NT2/D1 (cell line): ENCODE measurements at regions not wholly inside any gene's neighbourhood (a gene's known extent, or its start where the extent isn't known, plus 50 kb on each side); places are given as distances from the start of the nearest gene placed in this dataset.

Source experiments
- DNase-seq: peaks from one replicate; pipeline ENCODE4 v3.0.0-alpha.2; 2011; ENCODE audit warnings: low read depth, low spot score
- H3K27me3 ChIP-seq: 2 replicates; pipeline ENCODE4 v1.6.0; 2011; ENCODE audit warnings: mild to moderate bottlenecking; ENCODE audit not compliant: insufficient read length, insufficient read depth
- H3K36me3 ChIP-seq: 2 replicates; pipeline ENCODE4 v1.6.1; 2011; ENCODE audit warnings: mild to moderate bottlenecking, low read length, mixed read lengths; ENCODE audit not compliant: insufficient read depth, insufficient read length
- H3K4me1 ChIP-seq: 2 replicates; pipeline ENCODE4 v1.5.1; 2011; ENCODE audit not compliant: insufficient read depth, insufficient read length
- H3K4me3 ChIP-seq: 2 replicates; pipeline ENCODE4 v1.5.1; 2011; ENCODE audit warnings: low read depth; ENCODE audit not compliant: insufficient read length
- H3K9ac ChIP-seq: 2 replicates; pipeline ENCODE4 v1.6.0; 2011; ENCODE audit warnings: low read depth; ENCODE audit not compliant: insufficient read length
- H3K9me3 ChIP-seq: 2 replicates; pipeline ENCODE4 v1.5.1; 2011; ENCODE audit warnings: mild to moderate bottlenecking, low read length; ENCODE audit not compliant: insufficient read depth
- SUZ12 ChIP-seq: IDR thresholded peaks from 2 replicates; pipeline ENCODE4 v1.6.1; 2011; ENCODE audit not compliant: insufficient read length, insufficient read depth; ENCODE audit errors: extremely low read depth
- YY1 ChIP-seq: IDR thresholded peaks from 2 replicates; pipeline ENCODE4 v1.6.1; 2011; ENCODE audit not compliant: insufficient read length, insufficient read depth
- ZNF274 ChIP-seq: IDR thresholded peaks from 2 replicates; pipeline ENCODE4 v1.6.1; 2011; ENCODE audit warnings: mild to moderate bottlenecking, low read depth, low read length

- Histone ChIP-seq H3K9ac (no peak overlapping the region), H3K4me3 (no peak overlapping the region), H3K4me1 (peaks cover 13% of the 10 kb centered on the region), H3K27me3 (peaks cover 10% of the 10 kb centered on the region), H3K9me3 (no peaks in the 10 kb centered on the region), H3K36me3 (no peaks in the 10 kb centered on the region)
- no peak for DNase-seq
- TF ChIP-seq ZNF274 (no peak), YY1 (no peak), SUZ12 (no peak)
Observed at GRCh38 chr18:46340716-46341115, 236.5 kb downstream of the HAUS1 start.

GRCh38 chr18:46341986-46342525, 237.9 kb downstream of the HAUS1 start:
- Histone ChIP-seq H3K4me1 (peaks cover 13% of the 10 kb centered on the region), H3K4me3 (no peak overlapping the region), H3K36me3 (no peaks in the 10 kb centered on the region), H3K27me3 (no peaks in the 10 kb centered on the region), H3K9ac (no peak overlapping the region), H3K9me3 (no peaks in the 10 kb centered on the region)
- TF ChIP-seq SUZ12 (no peak), ZNF274 (no peak), YY1 (no peak)
- DNase-seq = no peak

GRCh38 chr18:46343456-46343855, 239.3 kb downstream of the HAUS1 start:
- TF ChIP-seq SUZ12 (no peak), YY1 (no peak), ZNF274 (no peak)
- no peak for DNase-seq
- H3K9ac ChIP-seq = no peak overlapping the region
- peaks cover 10% of the 10 kb centered on the region for H3K4me1 ChIP-seq
- H3K9me3 ChIP-seq = no peaks in the 10 kb centered on the region
- no peaks in the 10 kb centered on the region for H3K27me3 ChIP-seq
- H3K36me3 ChIP-seq = no peaks in the 10 kb centered on the region
- no peak overlapping the region for H3K4me3 ChIP-seq

- Histone ChIP-seq H3K27me3 (no peaks in the 10 kb centered on the region), H3K36me3 (no peaks in the 10 kb centered on the region), H3K4me1 (peaks cover 7% of the 10 kb centered on the region)
Observed at GRCh38 chr18:46343931-46344372, 239.8 kb downstream of the HAUS1 start.

DNA sequence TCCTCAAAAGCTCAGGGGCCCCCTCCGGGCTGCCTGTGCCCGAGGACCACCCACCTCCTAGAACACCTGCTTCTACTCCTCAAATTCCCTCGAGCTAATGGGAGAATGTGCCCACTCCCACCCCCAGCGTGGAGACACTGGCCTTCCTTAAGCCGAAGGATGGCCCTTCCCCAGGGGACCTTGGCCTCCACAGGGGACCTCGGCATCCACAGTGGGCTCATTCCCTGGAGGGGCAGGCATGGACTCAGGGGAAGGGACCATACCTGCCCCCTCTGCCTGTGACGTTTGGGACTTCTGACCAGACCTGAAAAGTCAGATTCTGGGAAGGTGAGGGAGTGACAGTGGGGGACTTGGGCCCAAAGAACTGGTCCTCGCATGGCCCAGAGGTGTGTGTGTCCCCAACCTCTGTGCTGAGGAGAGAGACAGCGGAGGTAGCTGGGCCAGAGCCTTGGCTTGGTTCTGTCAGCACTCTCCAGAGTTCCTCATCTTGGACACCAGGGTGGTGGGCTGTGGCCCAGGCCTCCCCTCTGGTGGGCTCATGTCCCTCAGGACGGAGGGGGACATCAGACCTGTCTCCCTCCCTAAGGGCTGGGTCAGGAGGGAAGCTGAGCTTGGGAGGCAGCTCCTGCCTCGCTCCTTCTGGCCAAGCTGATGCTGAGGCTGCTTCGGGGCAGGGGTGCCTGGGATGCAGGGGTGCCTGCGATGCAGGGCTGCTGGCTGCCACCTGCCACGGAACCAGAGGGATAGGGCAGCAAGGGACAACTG, 240.4 kb downstream of the HAUS1 start:
- Histone ChIP-seq H3K27me3 (no peaks in the 10 kb centered on the region), H3K9me3 (no peaks in the 10 kb centered on the region), H3K9ac (no peak overlapping the region), H3K4me1 (peaks cover 7% of the 10 kb centered on the region), H3K4me3 (no peak overlapping the region), H3K36me3 (no peaks in the 10 kb centered on the region)
- no peak for TF ChIP-seq ZNF274
- TF ChIP-seq SUZ12 = no peak
- no peak for TF ChIP-seq YY1
- DNase-seq = no peak

More at GRCh38 chr18:46343931-46344372, 239.8 kb downstream of the HAUS1 start:
- Histone ChIP-seq H3K4me3 (no peak overlapping the region), H3K9ac (no peak overlapping the region), H3K9me3 (no peaks in the 10 kb centered on the region)
- DNase-seq = no peak
- TF ChIP-seq ZNF274 (no peak), SUZ12 (no peak), YY1 (no peak)

DNA sequence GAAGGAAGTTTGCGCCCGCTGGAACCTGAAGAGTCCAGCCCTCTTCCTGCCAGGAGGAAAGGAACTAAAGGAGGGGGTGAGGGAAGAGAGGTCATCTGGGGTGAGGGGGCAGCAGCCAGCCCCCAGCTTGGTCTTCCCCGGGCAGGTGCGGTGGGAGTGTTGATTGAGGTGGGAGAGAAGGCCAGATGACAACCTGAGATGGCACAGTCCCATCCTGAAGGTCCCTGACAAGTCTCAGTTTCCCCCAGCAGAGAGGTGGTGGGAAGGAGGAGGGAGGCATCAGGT, 240.9 kb downstream of the HAUS1 start:
- H3K27me3 ChIP-seq = no peaks in the 10 kb centered on the region
- no peak for DNase-seq
- H3K36me3 ChIP-seq = no peaks in the 10 kb centered on the region
- peaks cover 7% of the 10 kb centered on the region for H3K4me1 ChIP-seq
- no peak overlapping the region for H3K4me3 ChIP-seq
- no peaks in the 10 kb centered on the region for H3K9me3 ChIP-seq
- TF ChIP-seq YY1 (no peak), ZNF274 (no peak), SUZ12 (no peak)
- H3K9ac ChIP-seq = no peak overlapping the region

DNA sequence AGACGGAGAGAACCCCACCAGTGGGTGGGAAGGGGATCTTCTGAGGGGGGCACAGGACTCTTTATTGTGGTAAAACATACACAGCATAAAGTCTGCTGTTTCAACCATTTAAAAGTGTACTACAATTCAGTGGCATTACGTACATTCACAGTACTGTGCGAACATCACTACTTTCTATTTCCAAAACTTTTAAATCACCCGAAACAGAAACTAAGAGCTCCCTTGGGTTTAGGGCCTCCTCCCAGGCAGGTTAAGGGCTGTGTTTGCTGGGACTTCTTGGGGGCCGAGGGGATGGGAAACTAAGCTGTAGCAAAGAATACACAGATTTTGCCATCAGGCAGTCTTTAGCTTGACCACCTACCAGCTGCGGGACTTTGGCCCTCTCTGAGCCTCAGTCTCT, 242.0 kb downstream of the HAUS1 start:
- no peaks in the 10 kb centered on the region for H3K9me3 ChIP-seq
- no peaks in the 10 kb centered on the region for H3K27me3 ChIP-seq
- H3K9ac ChIP-seq = no peak overlapping the region
- no peak overlapping the region for H3K4me3 ChIP-seq
- TF ChIP-seq YY1 (no peak), ZNF274 (no peak), SUZ12 (no peak)
- no peak for DNase-seq
- H3K4me1 ChIP-seq = peaks cover 7% of the 10 kb centered on the region
- no peaks in the 10 kb centered on the region for H3K36me3 ChIP-seq
